Sciatic nerve (tissue), 2 donors: ENCODE measurements at regions not wholly inside any gene's neighbourhood (a gene's known extent, or its start where the extent isn't known, plus 50 kb on each side); places are given as distances from the start of the nearest gene placed in this dataset.

Experiments used
- ATAC-seq: fragments of 200-7000 bp; cut with Tn5 transposase; one replicate; pipeline ENCODE4 v1.9.1; 2020; ENCODE audit warnings: mild to moderate bottlenecking, moderate library complexity
- DNase-seq: peaks from one replicate; pipeline ENCODE4 v3.0.0-alpha.2; 2020; ENCODE audit warnings: low spot score
- intact Hi-C: fragments of 100-400 bp; cut with DNase I; formaldehyde crosslinking; loops from one replicate; pipeline ENCODE4 v1.14.2; 2022
- donor health status: DM: no; HTN: no; CAD: no.
- donor health status: DM: no; HTN: no; CAD: no.

DNA sequence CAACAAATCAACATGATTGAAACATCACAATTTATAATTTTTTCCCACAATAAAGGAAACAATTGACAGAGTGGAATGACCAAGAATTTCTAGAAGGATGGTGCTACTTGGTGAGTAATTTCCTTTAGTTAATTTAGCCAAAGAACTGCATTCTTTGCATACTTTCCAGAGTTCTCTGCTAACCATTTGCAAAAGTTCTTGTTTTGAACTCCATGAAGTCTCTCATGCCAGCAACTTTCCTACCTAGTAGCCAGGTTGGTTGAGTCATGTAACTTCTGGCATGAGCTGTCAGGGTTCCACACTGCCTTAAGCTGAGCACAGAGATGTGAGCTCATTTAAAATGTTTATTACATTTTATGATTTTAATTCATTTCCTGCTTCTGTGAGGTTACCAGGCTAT, 539.6 kb downstream of the PID1 start:
- intact Hi-C loops = no loop called here
- ATAC-seq (no peak), DNase-seq (no peak)

DNA sequence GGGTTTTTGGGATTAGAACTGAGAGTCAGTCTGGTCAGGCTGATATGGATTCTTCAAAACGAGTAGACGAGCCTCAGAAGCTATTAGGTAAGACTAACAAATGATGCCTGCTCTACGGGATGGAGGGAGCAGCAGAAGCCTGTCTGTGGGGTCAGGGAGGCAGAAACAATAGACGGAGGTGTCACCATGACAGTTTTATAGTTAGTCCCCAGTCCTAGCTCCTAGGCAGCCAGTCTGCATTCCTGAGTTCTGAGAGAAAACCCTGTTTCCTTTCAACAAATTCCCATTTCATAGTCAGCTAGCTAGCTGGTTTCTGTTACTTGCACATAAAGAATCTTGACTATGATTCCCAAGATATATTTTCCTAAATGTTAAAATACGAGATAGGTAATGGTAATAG, 542.1 kb downstream of the PID1 start:
- intact Hi-C loops = no loop called here
- no peak for ATAC-seq
- no peak for DNase-seq

DNA sequence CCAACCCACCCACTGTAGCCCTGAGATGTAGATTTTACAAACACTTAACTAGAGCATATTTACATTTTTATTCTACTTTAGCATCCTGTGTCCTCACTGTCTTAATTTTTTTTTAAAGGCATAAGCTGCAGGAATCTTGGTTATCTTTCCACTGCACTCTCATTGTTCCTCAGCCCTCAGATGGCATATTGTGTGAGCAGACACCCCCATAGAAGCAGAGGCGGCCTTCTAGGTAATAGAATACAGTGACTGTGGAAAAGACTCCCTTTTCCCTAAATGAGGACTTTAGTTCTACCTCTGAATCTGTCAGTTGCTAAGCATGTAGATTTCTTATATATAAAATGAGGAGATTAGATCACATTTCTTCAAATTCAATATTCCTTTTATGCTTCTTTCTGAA, 543.5 kb upstream of the SPHKAP start:
- intact Hi-C loops = no loop called here
- DNase-seq (no peak), ATAC-seq (no peak)

DNA sequence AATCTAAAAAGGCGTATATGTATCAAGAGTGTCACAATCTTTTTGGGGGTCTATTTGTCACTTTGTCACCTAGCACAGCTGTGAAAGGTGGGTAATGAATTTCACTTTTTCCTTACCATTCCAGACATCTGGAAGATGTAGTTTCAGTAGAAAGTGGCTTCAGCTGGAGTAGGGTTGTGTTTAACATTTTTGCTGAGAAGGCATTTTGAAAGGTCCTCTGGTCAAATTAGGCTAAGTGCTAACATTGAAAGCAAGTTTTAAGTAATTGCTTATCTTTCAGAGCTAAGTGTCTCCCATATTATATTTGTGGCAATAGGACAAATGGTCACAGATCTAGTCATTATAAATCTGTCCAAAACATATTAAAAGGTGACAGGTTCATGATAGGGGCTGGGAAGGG, 542.1 kb upstream of the SPHKAP start:
- intact Hi-C loops = no loop called here
- ATAC-seq (no peak), DNase-seq (no peak)

DNA sequence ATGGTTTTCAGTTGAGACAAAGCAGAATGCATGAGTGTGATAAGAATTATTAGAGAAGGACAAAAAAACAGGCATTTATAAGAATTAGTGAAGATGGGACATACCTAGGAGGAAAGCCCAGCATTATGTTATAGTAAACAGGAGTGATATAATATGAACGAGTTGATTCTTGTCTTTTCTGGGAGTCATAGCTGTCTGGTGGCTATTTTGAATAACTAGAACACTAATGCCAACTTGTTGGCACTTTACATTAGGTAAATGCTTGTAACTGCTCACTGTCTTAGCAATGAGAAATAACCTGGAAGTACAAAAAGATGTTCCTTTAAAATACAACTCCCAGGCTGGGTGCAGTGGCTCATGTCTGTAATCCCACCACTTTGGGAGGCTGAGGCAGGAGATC, 540.8 kb upstream of the SPHKAP start:
- no peak for ATAC-seq
- intact Hi-C loops = no loop called here
- DNase-seq = no peak

DNA sequence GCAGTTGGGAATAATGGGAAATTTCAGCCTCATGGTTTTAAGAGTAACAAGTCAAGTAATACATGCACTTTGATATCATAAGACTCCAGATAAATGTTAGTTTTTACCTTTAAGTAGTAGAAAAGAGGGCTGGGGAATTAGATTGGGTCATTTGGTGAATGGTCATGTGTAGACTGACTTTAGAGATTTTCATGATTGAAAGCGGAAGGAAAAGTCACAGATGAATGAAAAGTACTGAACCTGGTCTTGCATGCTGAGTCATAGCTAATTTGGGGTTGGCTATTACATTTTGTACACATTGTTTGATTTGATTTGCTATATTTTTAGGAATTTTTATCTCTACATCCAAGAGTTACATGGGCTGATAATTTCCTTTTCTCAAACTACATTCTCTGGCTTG, 539.4 kb upstream of the SPHKAP start:
- ATAC-seq = no peak
- DNase-seq = no peak
- intact Hi-C loops = no loop called here

DNA sequence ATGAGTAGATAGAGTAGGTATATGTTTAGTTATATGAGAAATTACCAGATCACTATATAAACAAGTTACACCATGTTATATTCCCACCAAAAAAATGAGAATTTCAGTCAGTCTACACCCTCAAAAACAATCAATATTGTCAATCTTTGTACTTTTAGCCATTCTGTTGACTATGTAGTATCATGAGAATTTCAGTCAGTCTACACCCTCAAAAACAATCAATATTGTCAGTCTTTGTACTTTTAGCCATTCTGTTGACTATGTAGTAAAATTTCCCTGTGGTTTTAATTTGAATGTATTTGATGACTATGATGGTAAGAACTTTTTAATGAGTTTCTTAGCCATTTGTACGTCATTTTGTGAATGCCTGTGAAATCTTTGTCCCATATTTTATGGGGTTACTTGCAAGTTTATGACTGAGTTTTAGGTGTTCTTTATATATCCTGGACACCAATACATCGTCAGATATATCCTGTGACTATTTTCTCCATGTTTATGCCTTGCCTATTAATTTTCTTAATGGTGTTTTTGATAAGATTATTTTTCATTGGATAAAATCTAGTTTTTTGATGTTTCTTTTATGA, 528.4 kb upstream of the SPHKAP start:
- ATAC-seq (no peak), DNase-seq (no peak)
- intact Hi-C loops = no loop called here

DNA sequence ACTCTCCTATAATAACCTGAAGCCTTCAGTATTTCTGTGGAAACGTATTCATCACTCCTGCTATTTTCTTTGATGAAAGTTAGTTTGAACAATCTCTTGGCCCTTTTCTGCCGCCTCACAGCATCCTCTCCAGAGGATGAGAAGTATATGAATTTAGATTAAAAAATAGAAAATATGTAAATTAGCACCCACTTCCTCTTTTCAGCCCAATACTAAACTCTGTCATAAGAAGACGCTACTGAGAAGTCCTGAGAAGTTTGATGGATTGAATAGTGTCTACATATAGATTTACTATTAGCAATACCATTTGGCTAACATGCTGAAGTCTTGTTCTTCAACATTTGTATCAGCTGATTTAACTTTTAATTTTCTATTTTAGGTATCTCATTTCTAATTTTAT, 526.4 kb upstream of the SPHKAP start:
- ATAC-seq = no peak

DNA sequence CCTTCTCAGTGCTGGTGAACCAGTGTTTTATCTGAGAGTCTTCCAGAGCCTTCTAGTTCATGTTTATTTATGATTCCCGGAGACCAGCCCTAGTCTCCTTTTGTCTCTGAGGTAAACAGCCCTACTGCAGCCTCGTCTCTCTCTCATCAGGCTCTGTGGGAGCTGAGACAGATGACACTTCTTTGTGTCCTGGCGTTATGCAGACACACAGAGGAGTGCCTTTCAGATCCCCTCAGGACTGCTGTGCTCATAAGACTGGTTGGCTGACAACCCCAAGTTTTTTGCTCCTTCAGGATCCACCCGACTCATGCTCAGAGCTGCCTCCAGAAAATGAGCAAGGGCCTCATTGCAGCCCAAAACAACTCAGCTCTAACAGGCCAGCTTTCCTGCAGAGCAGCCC, 523.8 kb upstream of the SPHKAP start:
- intact Hi-C loops = no loop called here
- DNase-seq = no peak
- ATAC-seq = peak; percentile 59

More for the DNA sequence above, 526.4 kb upstream of the SPHKAP start:
- intact Hi-C loops = no loop called here
- DNase-seq = no peak

DNA sequence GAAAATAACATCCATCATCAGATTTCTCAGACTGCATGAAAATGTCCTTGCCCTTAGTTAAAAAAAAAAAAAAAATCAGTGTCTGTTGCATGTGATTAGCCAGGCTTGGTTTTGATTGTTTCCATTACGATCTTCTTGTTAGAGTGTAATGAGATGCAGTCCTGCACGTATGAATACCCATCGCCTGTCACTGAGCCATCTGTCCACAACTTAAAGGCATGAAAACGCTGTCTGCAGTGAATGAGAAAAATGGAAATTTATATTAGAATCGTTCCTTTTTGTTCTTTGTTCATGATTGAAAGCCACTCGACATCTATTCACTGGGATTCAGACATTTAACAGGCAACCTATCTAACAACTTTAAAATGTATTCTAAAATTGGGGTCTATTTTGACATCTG, 521.7 kb upstream of the SPHKAP start:
- intact Hi-C loops = no loop called here
- DNase-seq = no peak
- no peak for ATAC-seq

DNA sequence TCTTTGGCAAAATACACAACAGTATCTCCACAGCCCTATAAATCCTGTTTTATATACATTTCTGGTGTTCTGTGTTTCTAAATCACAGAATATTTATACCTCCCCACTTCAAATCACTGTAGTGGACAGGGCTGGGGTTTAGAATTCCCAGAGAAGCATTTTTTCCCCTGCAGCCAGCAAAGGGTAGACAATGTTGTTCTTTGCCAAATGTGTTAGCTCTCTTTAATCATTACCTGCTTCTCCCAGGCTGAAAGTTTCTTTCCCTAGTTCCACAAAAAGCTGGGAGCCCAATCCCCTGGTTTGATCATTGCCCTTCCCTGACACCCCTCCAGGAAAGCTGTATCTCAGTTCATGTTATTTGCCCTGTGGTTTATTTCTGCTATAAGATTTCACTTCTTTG, 520.0 kb upstream of the SPHKAP start:
- ATAC-seq = no peak

DNA sequence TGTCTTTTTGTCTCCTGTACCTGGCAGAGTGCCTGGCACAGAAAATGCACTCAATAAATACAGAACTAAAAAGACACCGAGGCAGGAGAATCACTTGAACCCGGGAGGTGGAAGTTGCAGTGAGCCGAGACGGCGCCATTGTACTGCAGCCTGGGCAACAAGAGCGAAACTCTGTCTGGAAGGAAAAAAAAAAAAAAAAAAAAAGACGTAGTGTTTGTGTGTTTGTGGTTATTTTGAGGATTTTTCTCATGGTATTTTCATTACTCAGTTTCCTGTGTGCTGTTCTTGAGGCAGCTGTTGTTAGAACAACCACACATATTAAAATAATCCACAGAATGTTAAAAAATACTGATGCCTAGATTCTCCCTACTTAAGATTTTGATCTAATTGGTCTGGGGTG, 519.2 kb upstream of the SPHKAP start:
- no peak for ATAC-seq
- intact Hi-C loops = no loop called here
- DNase-seq = no peak

More for the DNA sequence above, 520.0 kb upstream of the SPHKAP start:
- intact Hi-C loops = no loop called here
- DNase-seq = no peak

DNA sequence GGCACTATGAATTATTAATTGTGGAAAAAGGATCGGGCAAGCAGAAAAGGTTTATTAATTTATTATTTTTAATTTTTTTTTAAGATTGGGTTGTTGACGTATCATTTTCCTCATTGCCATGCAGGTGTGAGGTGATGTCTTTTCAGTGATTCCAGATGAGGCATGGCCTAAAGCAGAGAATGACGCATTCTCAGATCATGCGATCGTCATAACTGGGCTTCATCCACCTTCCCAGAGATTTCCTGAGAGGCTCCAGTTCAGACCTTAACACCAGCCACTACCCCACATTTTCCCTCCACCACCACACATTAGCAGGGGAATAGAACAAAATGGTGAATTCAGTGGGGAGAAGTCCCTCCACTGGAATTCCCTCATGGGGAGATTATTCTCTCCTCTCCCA, 518.4 kb upstream of the SPHKAP start:
- intact Hi-C loops = no loop called here
- ATAC-seq = no peak
- DNase-seq = no peak

DNA sequence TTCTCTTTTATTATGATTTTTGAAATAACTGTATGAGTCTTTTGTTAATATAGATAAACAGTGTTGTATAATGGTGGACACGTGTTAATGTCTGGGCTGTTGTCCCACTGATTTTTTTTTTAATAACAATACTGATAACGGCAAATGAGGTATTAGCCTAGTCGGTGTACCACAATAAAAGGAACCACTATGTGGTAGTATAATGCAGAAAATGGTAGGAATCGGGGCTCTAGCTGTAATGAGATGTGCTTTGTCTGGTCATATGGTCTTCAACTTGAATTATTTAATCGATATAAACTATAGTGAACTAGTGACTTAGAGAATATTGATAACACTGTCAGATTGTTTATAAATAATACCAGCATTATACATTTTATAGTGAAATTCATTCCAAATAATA, 517.9 kb upstream of the SPHKAP start:
- intact Hi-C loops = no loop called here
- peak; percentile 90 for ATAC-seq
- DNase-seq = no peak

DNA sequence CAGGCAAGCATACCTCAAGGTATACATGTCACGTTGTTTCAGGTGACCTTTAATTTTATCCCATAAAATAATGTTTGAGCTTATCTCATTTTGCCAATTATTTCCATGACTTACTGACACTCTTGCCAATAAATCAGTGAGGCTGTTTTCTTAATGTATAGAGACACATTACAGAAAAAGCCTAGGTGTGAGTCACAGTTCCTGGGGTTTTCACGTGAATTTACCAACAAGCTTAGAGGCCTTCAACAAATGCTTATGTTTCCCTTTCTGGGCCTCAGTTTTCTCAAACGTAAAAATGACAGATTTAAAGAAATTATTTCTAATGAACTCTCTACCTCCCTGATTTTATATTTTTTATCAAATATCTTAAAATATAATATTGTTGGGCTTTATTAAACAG, 517.5 kb upstream of the SPHKAP start:
- intact Hi-C loops = no loop called here
- ATAC-seq (no peak), DNase-seq (no peak)

DNA sequence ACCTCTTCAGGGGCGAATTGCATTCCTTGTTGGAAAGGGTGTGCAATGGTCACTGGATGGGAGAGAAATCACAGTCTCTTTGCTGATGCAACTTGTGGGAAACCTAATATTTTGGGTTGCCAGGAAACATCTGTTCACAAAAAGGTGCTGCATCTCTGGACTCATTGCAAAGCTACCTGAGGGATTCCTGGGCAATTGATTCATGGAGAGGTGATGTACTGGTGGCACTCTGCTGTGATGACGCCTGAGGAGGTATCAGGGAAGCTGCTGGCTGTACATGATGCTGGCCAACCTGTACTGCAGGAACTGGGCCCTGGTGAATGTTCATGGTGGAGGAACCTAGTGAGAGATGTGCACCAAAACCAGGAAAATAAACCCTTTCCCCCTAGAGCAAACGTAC, 516.0 kb upstream of the SPHKAP start:
- no peak for DNase-seq
- ATAC-seq = no peak
- intact Hi-C loops = no loop called here

DNA sequence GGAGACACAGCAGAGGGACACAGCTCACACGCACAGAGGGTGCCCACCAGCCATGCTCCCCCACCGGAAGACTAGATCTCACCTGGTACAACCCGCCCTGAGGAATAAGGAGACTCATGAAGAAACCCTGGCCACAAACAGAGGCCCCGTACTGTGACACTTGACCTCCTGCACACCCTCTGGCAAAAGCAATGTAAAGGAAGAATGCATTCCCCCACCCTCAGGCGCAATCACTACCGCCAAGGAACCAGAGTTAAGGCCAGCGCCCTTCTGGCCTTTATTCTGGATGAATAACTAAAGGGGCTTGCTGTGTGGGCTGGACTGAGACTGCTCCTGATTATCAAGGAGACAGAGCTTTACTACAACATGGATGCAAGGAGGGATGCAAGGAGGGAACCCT, 509.2 kb upstream of the SPHKAP start:
- DNase-seq (no peak), ATAC-seq (no peak)
- intact Hi-C loops = no loop called here

DNA sequence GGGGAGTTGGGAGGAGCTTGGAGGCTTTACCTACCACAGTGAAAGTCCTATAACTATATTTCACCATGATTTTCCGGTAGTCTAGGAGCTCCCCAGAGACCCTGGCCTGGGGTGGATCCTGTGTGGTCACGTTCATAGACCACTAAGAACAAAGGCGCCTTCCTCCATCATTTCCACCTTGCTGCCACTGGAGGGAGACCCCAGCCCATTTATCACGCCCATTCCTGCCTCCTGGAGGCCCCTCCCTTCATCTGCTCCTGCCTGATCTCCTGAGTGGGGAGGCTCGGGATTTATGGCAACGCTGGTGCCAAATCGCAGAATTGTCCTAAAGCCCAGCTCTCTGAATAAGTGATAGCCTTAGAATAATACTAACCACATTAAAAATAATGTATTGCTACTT, 507.6 kb upstream of the SPHKAP start:
- ATAC-seq (peak; percentile 42), DNase-seq (no peak)
- intact Hi-C loops = no loop called here

DNA sequence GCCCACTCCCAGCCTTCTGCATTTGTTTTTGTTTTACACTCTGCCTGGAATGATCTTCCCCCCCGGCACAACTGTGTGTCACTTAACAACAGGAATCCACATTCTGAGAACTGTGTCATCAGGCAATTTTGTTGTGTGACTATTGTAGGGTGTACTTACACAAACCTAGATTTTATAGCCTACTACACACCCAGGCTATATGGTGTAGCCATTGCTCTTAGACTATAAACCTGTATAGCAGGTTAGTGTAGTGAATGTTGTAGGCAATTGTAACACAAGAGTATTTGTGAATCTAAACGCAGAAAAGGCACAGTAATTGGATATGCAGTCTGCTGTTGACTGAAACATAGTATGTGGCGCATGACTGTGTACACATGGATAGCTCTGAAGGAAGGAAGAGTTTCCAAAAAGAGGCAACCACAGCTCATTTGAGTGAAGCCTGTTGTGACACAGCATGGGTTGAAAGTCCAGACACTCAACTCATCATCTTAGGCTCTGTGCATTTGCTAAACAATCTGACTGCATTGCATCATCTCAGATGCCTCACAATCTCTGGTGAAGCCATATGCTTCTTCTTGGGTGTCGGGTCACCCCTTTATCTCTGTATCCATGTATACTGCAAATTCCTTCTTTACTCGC, 506.6 kb upstream of the SPHKAP start:
- no peak for DNase-seq
- ATAC-seq = peak; percentile 39
- intact Hi-C loops = no loop called here

DNA sequence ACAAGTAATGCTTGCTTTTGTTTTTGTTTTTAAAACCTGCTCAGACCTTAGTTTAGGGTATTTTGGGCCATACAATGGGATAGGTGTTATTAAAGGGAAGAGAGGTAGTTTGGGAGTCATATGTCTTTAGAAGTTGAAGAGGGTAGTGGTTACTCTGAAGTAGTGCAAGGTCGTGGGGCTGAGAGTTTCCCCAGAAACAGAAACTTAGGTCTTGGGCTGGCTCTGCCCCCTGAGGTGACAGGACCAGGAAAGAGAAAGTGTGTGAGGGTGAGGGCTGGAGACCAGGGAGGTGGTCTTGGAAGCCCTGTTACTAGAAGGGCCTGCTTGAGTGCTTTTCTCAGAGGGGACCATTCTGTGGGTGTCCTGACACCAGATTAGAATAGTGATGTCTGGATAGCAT, 500.5 kb upstream of the SPHKAP start:
- ATAC-seq (peak; percentile 39), DNase-seq (no peak)
- intact Hi-C loops = no loop called here

DNA sequence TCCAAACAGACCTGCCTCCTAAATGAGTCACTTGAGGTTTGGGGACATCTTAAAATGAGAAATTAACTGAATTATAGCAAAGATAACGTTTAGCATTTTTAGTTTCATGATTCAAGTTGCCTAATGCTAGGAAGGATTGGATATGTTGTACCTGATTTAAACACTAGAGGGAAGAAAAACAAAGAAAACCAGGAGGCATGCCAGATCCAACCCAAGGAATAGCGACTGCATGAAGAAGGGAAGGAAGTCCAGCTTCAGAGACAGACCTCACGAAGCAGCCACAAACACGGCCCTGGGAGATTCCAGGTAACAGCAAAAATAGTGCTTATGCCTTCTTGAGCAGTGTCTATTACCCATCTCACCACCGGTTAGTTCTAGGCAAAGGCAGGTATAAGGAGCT, 499.9 kb upstream of the SPHKAP start:
- intact Hi-C loops = no loop called here
- peak; percentile 86 for ATAC-seq
- no peak for DNase-seq
